ENCODE measurements at regions not wholly inside any gene's neighbourhood (a gene's known extent, or its start where the extent isn't known, plus 50 kb on each side); places are given as distances from the start of the nearest gene placed in this dataset.

DNA sequence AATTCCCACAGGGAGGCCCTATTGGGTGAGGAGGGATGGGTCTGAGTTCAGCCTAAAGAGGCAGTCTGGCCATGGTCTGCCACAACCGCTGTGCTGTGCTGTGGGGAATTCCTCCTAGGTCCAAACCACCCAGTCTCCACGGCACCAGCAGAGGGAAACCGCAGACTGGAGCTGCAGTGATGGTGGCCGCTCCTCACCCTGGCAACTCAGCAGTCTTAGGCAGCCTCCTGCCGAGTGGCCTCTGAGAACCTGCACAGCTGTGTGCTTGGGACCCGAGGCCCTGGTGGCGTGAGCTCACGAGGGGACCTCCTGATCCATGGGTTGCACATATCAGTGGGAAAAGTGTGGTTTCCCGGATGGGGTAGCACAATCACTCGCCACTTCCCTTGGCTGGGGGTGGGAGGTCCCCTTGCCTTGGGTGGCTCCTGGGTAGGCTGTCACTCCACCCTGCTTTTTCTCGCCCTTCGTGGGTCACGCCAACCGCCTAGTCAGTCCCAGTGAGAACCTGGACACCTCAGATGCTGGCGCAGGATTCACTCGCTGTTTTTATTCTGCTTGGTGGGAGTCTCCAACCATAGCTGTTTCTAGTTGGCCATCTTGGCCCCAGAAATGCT lies 242.2 kb downstream of the CDH26 start:
- no peak for TF ChIP-seq FOXP2 (optimal IDR thresholded peaks at IDR 0.05; ENCODE audit: borderline replicate concordance, extremely low read depth, extremely low read length, insufficient read depth)
- no peak for TF ChIP-seq POLR2AphosphoS5 (IDR thresholded peaks at IDR 0.05; ENCODE audit: low read depth, low read length)
- no peak for TF ChIP-seq SIN3A (IDR thresholded peaks at IDR 0.05; ENCODE audit: borderline replicate concordance, insufficient read depth, low read length)
- TF ChIP-seq, protein P1, sequence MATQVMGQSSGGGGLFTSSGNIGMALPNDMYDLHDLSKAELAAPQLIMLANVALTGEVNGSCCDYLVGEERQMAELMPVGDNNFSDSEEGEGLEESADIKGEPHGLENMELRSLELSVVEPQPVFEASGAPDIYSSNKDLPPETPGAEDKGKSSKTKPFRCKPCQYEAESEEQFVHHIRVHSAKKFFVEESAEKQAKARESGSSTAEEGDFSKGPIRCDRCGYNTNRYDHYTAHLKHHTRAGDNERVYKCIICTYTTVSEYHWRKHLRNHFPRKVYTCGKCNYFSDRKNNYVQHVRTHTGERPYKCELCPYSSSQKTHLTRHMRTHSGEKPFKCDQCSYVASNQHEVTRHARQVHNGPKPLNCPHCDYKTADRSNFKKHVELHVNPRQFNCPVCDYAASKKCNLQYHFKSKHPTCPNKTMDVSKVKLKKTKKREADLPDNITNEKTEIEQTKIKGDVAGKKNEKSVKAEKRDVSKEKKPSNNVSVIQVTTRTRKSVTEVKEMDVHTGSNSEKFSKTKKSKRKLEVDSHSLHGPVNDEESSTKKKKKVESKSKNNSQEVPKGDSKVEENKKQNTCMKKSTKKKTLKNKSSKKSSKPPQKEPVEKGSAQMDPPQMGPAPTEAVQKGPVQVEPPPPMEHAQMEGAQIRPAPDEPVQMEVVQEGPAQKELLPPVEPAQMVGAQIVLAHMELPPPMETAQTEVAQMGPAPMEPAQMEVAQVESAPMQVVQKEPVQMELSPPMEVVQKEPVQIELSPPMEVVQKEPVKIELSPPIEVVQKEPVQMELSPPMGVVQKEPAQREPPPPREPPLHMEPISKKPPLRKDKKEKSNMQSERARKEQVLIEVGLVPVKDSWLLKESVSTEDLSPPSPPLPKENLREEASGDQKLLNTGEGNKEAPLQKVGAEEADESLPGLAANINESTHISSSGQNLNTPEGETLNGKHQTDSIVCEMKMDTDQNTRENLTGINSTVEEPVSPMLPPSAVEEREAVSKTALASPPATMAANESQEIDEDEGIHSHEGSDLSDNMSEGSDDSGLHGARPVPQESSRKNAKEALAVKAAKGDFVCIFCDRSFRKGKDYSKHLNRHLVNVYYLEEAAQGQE (IDR thresholded peaks at IDR 0.05; ENCODE audit: insufficient read depth in 1 of 2, low read depth in 2 of 2, low read length in 2 of 2), result no peak
- no peak for TF ChIP-seq TAF1 (IDR thresholded peaks at IDR 0.05; ENCODE audit: borderline replicate concordance, insufficient read depth, low read length)

DNA sequence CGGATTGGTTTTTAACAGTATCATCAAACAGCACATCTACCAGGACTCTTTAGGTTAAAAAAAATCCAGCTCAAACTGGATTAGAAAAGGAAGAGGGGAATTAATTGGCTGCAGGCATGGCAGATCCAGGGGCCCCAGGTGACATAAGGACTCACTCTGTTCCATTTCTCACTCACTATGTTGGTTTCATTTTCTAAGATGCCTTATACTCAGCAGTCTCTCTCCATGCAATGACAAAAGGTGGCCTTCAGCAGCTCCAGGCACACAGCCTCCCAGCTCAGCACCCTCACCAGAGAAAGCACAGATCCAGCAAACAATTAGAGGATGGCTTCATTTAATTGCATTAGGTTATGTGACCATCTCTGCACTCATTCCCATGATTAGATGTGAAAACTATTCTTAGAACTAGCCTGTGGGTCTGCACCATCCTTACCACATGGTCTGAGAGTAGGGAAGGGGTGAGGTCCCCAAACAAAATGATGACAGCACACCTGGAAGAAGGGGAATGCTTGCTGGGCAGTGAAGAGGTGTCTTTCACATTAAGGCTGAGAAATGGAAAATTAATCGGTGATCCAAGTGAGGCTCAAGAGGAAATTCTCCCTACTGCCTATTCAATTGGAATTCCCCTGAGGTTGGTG lies 243.1 kb downstream of the CDH26 start:
- TF ChIP-seq SIN3A (IDR thresholded peaks at IDR 0.05; ENCODE audit: borderline replicate concordance, insufficient read depth, low read length) (no peak), POLR2AphosphoS5 (IDR thresholded peaks at IDR 0.05; ENCODE audit: low read depth, low read length) (no peak), TAF1 (IDR thresholded peaks at IDR 0.05; ENCODE audit: borderline replicate concordance, insufficient read depth, low read length) (no peak), FOXP2 (optimal IDR thresholded peaks at IDR 0.05; ENCODE audit: borderline replicate concordance, extremely low read depth, extremely low read length, insufficient read depth) (no peak)
- TF ChIP-seq, protein P1 (IDR thresholded peaks at IDR 0.05; ENCODE audit: insufficient read depth in 1 of 2, low read depth in 2 of 2, low read length in 2 of 2), result no peak

DNA sequence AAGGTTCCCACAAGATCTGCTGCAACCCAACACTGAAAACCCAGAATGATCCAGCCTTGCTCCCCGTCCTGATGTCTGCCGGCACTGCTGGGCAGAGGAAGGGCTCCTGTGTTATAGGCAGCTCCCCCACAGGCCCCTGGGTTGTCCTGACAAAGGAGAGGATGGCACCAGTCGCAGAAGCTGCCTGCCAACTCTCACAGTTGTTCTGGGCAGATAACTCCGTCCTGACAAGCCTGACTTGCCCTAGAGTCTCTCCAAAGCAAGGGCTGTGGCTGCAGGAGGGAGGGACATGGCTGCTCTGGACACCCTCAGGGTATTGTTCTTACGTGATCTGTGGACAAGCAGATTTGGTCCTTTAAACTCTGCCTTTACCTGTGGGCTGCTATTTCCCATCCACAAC lies 243.8 kb downstream of the CDH26 start:
- no peak for TF ChIP-seq SIN3A (IDR thresholded peaks at IDR 0.05; ENCODE audit: borderline replicate concordance, insufficient read depth, low read length)
- TF ChIP-seq TAF1 (IDR thresholded peaks at IDR 0.05; ENCODE audit: borderline replicate concordance, insufficient read depth, low read length), result no peak
- TF ChIP-seq, protein P1 (IDR thresholded peaks at IDR 0.05; ENCODE audit: insufficient read depth in 1 of 2, low read depth in 2 of 2, low read length in 2 of 2), result no peak
- no peak for TF ChIP-seq POLR2AphosphoS5 (IDR thresholded peaks at IDR 0.05; ENCODE audit: low read depth, low read length)
- TF ChIP-seq FOXP2 (optimal IDR thresholded peaks at IDR 0.05; ENCODE audit: borderline replicate concordance, extremely low read depth, extremely low read length, insufficient read depth), result no peak

DNA sequence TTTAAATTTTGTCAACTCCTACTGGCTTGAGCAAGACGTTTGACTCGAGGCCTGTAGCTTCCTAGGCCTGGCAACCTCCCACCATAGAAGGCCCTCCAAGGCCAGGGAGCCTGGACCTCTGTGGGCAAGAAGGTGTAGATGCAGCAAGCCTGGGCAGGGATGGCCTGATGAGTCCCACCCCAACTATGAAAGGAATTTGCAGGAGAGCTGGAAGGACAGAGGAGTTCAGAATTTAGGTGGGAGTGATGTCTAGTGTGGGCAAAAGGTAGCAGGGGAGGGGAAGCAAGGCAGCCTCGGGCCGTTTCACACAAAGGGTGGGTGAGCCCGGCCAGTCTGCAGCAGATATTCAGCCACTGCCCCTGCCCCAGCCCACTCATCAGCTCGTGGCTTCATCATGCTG lies 245.2 kb downstream of the CDH26 start:
- TF ChIP-seq POLR2AphosphoS5 (IDR thresholded peaks at IDR 0.05; ENCODE audit: low read depth, low read length), result no peak
- TF ChIP-seq FOXP2 (optimal IDR thresholded peaks at IDR 0.05; ENCODE audit: borderline replicate concordance, extremely low read depth, extremely low read length, insufficient read depth), result no peak
- no peak for TF ChIP-seq SIN3A (IDR thresholded peaks at IDR 0.05; ENCODE audit: borderline replicate concordance, insufficient read depth, low read length)
- TF ChIP-seq, protein P1 (IDR thresholded peaks at IDR 0.05; ENCODE audit: insufficient read depth in 1 of 2, low read depth in 2 of 2, low read length in 2 of 2), result no peak
- no peak for TF ChIP-seq TAF1 (IDR thresholded peaks at IDR 0.05; ENCODE audit: borderline replicate concordance, insufficient read depth, low read length)

Data from PFSK-1 (cell line).